GM12874 (cell line): ENCODE measurements at regions not wholly inside any gene's neighbourhood (a gene's known extent, or its start where the extent isn't known, plus 50 kb on each side); places are given as distances from the start of the nearest gene placed in this dataset.

Source experiments
- TF ChIP-seq, protein P1 (sequence below): IDR thresholded peaks from 2 replicates; pipeline ENCODE4 v1.5.1; 2011; ENCODE audit warnings: low read depth, mild to moderate bottlenecking, control low read depth, low read length, moderate library complexity; ENCODE audit not compliant: insufficient read depth

DNA sequence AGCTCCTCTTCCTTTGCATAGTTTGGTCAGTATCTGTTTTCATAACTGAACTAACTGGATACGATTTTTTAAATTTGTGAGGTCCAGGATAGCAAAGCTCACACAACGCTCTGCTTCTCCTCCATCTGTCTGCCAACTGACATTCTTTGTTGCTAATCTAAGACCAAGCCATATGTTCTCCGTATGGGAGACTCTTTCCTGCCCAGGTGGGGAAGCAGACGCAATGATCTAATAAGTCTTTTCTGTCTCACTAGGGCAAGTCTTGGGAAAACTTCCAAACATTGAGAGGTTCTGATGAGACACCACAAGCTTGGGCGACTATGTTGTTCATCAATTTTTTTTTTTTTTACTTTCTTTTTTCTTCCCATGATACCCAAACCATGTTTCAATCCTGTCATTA lies 558.5 kb downstream of the EFNA5 start:
- TF ChIP-seq, protein P1, sequence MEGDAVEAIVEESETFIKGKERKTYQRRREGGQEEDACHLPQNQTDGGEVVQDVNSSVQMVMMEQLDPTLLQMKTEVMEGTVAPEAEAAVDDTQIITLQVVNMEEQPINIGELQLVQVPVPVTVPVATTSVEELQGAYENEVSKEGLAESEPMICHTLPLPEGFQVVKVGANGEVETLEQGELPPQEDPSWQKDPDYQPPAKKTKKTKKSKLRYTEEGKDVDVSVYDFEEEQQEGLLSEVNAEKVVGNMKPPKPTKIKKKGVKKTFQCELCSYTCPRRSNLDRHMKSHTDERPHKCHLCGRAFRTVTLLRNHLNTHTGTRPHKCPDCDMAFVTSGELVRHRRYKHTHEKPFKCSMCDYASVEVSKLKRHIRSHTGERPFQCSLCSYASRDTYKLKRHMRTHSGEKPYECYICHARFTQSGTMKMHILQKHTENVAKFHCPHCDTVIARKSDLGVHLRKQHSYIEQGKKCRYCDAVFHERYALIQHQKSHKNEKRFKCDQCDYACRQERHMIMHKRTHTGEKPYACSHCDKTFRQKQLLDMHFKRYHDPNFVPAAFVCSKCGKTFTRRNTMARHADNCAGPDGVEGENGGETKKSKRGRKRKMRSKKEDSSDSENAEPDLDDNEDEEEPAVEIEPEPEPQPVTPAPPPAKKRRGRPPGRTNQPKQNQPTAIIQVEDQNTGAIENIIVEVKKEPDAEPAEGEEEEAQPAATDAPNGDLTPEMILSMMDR, result no peak

DNA sequence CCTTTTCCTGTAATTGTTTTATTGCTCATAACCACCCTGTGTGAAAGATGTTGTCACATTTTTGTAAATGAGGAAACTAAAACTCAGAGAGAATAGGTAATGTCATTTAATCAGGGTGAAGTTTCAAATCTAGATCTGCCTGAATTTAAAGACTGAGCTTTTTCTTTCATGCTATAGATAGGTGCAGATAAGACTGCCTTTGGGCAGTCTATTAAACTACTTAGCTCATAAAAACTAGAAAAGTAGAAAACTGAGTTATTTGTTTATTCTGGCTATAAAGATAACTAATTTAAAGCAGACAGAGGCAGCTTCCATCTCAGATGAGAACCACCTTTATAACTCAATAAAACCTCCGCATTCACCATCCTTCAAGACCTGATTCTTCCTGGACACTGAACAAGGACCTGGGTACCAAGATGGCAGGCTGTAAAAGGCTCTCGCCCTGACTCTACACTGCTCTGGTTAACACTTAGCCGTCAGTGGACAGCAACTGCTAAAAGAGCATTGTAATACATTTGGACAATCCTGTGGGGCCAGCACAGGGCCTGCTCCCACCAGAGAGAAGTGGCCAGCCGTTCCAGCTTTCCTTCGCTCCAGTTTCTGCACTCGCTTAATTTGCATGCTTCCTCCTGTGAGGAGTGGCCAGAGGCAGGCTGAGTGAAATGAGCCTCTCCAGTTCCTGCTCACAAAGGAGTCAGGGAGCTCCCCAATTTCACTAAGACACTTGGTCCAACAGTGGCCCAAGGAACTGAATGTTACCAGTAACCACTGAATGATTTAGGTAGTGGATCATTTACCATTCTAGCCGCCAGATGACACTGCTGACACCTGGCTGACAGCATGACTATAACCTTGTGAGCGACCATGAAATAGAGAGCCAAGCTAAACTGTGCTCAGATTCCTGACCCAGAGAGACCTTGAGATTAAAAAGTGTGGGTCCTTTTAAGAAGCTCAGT lies 566.4 kb downstream of the EFNA5 start:
- TF ChIP-seq, protein P1, result peak; percentile 53

DNA sequence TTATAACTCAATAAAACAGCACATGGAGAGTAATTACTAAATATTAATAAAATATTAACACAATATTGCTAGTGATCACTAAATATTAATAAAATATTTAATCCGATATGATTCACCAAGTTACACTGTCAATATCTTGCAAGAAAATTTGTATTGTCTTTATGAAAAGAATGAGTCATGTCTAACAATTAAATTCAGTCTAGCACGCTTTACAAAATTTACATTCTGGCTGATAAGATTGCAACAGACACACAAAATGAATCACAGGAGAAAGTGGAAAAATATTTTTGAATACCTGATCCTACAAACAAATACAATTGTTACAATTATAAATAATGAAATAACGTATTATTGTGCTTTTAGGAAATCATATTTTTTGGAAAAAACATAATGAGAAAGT lies 567.2 kb downstream of the EFNA5 start:
- TF ChIP-seq, protein P1, result no peak

DNA sequence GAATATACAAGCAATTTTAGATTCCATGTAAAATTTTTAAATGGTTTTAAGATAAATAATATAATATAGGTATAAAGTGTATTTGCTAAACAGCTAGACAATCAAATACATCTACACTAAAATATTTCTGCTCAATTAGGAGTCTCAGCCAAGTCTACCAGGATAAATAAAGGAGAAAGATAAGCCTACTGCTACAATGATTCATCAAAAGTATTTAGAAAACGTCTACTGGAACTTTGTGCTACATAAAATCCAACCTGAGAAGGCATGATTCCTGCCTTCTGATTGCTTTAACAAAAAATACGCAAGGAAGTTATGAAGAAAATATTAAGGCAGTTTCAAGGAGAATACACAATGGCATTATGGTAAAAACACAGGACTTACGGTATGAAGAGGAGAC lies 570.6 kb downstream of the EFNA5 start:
- TF ChIP-seq, protein P1, result no peak

GRCh38 chr5:107099506-107099905 lies 571.2 kb downstream of the EFNA5 start:
- TF ChIP-seq, protein P1, result no peak

- TF ChIP-seq, protein P1, result no peak
These were observed 578.0 kb downstream of the EFNA5 start for GRCh38 chr5:107092695-107093094.

GRCh38 chr5:107090506-107090905 lies 580.2 kb downstream of the EFNA5 start:
- TF ChIP-seq, protein P1, result no peak
